Skin epidermis (tissue), 12 donors: ENCODE measurements at regions not wholly inside any gene's neighbourhood (a gene's known extent, or its start where the extent isn't known, plus 50 kb on each side); places are given as distances from the start of the nearest gene placed in this dataset.

Experiments used
- H3K27ac ChIP-seq, 21 experiments: fragments of 200-600 bp; sonication (generic) in 11 of 21; one replicate each; pipeline ENCODE4 v1.5.0; 2020; ENCODE audit warnings: mild to moderate bottlenecking in 3 of 21, inconsistent platforms in 2 of 21, moderate library complexity in 2 of 21
- H3K4me3 ChIP-seq, 7 experiments: fragments of 200-600 bp; sonication (generic) in 2 of 7; one replicate each; pipeline ENCODE4 v1.5.0; 2020; ENCODE audit warnings: inconsistent platforms in 2 of 7, mild to moderate bottlenecking in 2 of 7, moderate library complexity in 1 of 7

DNA sequence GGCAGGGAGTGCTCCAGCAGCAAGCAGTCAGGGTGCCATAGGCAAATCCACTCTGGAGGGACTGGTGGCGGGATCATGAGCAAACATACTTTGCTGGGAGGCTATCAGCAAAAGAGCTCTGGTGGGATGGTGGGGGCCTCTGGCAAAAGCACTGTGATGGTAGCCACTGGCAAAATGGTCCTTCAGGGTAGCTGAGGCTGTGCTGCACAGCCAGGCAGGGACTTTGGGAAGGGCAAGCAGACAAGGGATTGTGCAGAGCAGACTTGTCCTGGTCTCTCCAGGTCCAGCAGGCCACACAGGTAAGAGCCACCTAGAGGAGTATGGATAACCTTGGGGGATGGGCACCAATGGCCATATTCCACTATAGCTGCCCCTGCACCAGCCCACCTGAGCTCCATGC, 129.4 kb upstream of the OTOS start:
- Histone ChIP-seq H3K4me3 (no peak overlapping the region), H3K27ac (no peak overlapping the region)

DNA sequence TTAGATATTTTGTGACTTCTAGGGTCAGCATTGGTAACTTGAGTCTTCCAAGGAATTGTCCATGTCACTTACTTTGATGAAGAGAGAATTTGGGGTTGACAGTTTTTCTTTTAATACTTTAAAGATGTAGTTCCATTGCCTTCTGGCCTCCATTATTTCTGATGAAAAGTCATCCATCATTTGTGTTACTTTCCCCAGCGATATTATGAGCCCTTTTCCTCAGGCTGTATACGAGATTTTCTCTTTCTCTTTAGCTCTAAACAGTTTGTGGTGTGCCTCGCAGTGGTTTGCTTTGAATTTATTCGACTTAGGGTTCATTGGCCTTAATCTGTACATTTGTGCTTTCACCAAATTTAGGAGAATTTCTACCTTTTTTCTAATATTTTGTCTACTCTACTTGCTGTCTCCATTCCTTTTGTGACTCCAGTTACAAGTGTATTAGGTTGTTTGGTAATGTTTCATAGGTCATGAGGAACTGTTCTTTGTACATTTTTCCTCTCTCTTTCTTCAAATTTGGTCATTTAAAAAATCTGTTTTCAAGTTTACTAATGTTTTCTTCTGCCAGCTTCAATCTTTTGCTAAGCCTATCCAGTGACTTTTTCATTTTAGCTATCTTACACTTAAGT, 131.4 kb upstream of the OTOS start:
- no peak overlapping the region for H3K4me3 ChIP-seq
- no peak overlapping the region for H3K27ac ChIP-seq

DNA sequence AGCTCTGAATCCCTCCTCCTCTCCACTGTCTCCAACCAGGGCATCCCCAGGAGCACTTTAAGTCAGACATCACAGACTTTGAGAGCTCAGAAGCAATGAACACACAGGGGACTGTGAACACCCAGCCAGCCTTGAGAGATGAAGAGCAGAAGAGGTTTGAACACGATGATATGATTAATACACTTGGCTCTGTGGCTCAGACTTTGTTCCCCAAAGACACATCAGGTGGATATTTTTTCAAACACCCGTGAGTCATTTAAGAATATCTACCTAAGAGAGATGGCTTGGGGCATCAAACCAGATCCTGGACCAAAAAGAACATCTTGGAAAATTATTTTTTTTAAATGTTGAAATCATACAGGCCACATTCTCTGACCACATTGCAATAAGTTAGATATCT, 134.9 kb upstream of the OTOS start:
- Histone ChIP-seq H3K27ac (no peak overlapping the region), H3K4me3 (no peak overlapping the region)

DNA sequence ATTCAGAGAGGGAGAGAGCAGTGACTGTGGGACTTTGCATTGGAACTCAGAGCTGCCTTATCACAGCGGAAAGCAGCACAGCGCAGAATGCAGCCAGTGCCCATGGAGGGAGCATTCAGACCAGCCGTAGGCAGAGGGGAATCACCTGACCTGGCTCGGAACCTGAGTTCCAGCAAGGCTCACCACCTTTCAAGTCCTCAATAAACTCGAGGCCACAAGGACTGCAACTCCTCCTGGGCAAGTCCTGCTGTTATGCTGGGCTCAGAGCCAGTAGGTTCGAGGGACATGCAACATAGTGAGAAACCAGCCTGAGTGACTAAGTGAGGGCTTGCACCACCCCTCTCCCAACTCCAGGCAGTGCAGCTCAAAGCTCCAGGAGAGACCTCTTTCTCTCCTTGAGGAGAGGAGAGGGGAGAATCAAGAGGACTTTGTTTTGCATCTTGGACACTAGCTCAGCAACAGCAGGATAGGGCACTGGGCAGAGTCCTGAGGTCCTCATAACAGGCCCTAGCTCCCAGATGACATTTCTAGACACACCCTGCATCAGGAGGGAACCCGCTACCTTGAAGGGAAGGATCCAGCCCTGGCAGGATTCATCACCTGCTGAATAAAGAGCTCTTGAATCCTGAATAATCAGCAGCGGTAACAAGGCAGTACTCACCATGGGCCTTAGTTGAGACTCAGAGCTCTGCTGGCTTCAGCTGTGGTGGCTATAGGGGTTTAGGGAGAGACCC, 136.8 kb upstream of the OTOS start:
- no peak overlapping the region for H3K27ac ChIP-seq

DNA sequence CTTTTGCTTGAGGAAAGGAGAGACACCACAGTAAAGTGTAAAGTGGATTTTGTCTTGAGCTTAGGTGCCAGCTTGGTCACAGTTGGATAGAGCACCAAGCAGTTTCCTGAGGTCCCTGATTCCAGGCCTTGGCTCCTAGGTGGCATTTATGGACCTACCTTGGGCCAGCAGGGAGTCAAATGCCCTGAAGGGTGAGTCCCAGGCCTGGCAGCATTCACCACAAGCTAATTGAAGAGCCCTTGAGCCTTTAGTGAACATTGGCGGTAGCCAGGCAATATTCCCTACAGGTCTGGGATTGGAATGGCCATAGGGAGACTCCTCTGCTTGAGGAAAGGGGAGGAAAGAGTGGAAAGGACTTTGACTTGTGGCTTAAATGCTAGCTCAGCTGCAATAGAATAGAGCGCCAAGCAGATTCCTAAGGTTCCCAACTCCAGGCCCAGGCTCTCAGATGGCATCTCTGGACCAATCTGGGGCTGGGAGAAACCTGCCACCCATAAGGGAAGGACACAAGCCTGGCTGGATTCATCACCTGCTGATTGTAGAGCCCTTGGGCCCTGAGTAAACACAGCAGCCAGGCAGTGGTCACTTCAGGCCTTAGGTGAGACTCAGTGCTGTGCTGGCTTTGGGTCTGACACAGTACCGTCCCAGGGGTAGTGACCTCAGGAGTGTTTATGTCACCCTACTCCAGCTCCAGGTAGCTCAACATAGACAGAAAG, 137.5 kb upstream of the OTOS start:
- H3K4me3 ChIP-seq = no peak overlapping the region
- no peak overlapping the region for H3K27ac ChIP-seq

More for the DNA sequence above, 136.8 kb upstream of the OTOS start:
- no peak overlapping the region for H3K4me3 ChIP-seq

DNA sequence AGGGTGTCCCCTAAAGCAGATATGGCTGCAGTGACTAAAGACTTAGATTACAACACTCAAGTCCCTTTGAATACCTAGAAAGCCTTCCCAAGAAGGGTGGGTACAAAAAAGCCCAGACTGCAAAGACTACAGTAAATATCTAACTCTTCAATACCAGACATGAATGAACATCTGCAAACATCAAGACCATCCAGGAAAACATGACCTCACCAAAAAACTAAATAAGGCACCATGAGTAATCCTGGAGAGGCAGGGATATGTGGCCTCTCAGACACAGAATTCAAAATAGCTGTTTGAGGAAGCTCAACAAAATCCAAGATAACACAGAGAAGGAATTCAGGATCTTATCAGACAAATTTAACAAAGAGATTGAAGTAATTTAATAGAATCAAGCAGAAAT, 138.2 kb upstream of the OTOS start:
- H3K4me3 ChIP-seq = no peak overlapping the region
- H3K27ac ChIP-seq = no peak overlapping the region

DNA sequence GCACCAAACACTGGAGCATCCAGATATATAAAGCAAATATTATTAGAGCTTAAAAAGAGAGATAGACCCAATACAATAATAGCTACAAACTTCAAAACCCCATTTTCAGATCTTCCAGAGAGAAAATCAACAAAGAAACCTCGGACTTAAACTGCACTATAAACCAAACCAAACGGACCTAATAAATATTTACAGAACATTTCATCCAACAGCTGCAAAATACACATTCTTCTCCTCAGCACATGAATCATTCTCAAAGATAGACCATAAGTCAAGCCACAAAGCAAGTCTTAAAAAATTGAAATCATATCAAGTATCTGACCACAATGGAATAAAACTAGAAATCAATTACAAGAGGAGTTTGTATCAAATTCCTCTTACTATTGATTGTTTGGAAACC, 140.2 kb upstream of the OTOS start:
- no peak overlapping the region for H3K4me3 ChIP-seq
- H3K27ac ChIP-seq = no peak overlapping the region

DNA sequence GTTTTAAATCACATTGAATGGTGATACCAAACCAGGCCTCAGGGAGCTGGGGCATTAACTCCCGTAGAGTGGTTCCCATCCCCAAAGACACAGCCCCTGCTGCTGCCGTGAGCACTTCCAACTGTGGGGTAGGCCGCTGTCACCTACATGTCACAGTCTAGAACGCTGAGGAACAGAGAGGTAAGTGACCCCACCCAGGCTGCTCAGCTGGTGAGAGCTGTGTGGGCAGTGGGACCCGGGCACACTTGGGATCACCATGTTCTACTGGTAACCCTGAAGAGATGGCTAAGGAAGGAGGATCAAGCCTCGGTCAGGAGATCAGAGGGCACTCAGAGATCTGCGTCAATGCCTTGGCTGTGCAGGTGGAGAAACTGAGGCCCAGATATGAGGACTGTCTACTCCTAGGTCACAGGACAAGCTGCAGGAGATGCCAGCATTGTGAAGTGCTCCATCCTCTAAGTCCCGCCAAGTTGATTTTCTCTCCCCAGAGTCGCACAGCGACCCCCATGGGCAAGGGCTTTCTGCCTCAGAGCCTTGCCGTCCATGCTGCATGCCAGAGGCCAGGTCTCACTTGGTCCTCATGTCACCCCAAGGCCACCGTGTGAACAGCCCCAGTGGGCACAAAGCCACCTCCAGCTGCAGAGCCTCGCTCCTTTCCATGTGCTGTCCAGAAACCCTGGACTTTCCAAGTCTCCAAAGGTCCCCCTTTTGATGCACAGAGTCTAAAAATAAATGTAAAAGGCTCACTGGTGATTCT, 144.2 kb upstream of the OTOS start:
- H3K27ac ChIP-seq = no peak overlapping the region
- no peak overlapping the region for H3K4me3 ChIP-seq

DNA sequence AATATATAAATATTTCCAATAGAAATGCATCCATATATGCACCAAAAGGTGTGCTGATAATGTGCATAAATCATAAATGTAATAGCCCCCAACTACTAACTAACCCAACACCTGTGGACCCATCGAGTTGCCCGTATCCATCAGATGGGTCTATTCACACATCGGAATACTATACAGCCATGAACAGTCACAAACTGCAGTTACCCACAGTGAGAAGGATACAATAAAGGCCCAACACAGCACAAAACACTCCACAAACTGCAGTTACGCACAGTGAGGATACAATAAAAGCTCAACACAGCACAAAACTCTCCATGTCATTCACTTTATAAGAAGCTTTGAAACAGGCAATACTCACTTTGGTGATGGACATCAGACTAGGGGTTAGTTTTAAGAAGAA, 145.3 kb upstream of the OTOS start:
- no peak overlapping the region for H3K4me3 ChIP-seq
- H3K27ac ChIP-seq = no peak overlapping the region

DNA sequence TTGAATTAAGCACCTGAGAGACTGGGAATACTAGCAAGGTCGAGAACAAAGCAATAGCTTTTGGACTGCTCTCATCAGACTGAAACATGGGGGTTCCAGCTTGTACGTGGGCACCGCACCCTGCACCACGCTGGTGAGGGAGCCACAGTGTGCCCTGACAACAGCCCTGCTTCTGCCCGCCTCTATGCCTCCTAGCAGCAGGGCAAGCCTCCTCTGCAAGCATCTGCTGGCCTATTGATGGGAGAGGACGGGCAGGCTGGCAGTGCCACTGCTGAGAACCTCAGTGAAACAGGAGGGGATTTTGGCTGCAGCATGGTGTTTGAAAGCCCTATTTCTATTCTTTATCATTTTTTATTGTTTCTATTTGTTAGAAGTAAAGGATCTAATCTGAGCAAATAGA, 146.1 kb upstream of the OTOS start:
- no peak overlapping the region for H3K27ac ChIP-seq
- no peak overlapping the region for H3K4me3 ChIP-seq

DNA sequence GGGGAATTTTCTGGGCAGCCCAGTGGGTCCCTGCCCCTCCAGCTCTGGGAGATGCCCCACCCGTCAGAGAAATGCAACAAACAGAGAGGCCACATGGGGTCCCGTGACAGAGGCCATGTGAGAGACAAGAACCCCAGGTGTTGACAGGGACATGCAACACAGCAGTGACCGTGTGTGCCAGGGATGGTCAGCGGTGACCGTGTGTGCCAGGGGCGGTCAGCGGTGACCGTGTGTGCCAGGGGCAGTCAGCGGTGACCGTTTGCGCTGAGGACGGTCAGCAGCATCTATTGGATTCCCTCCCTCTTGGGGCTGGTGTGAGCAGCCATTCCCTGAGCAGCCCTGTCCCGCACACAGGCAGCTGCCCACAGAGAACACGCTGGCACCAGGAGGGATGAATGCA, 146.6 kb upstream of the OTOS start:
- Histone ChIP-seq H3K4me3 (no peak overlapping the region), H3K27ac (no peak overlapping the region)

DNA sequence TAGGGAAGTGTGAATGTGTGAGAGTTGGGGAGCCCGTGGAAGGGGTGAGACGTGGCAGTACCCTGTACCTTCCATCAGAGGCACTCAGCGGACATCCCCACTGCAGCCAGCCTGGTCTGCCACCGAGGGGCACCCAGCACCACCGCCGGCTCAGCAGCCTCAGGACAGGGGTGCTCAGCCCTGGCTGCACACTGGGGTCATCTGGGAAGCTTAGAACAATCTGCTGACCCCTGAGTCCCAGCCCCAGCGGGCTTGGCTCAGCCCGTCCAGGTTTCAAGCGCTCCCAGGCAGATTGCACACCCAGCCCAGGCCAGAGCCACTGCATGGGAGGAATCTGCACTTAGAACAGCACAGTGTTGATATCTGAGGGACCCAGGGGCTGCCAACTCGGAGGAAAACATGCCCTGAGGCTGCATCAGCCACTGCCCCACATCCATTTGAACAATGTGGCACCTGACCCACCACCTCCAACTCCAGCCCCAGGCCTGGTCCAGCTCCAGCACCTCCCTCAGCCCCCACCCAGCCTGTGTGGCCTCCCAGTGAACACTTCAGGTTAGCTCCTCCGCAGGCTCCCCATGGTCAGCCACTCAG, 147.1 kb upstream of the OTOS start:
- Histone ChIP-seq H3K27ac (no peak overlapping the region), H3K4me3 (no peak overlapping the region)

DNA sequence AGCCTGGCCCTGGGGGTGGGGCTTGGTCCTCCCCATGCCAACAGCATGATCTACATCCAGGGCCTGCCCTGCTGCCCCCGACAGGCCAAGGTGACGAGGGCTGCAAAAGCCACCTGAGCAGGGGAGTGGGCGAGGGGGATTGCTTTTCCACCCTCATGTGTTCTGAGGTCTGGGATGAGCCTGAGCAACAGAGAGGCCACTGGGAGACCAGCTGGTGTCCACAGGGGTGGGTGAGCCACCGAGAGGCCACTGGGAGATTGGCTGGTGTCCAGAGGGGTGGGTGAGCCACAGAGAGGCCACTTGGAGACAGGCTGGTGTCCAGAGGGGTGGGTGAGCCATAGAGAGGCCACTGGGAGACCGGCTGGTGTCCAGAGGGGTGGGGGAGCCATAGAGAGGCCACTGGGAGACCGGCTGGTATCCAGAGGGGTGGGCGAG, 147.4 kb upstream of the GPC1 start:
- Histone ChIP-seq H3K27ac (no peak overlapping the region), H3K4me3 (no peak overlapping the region)

DNA sequence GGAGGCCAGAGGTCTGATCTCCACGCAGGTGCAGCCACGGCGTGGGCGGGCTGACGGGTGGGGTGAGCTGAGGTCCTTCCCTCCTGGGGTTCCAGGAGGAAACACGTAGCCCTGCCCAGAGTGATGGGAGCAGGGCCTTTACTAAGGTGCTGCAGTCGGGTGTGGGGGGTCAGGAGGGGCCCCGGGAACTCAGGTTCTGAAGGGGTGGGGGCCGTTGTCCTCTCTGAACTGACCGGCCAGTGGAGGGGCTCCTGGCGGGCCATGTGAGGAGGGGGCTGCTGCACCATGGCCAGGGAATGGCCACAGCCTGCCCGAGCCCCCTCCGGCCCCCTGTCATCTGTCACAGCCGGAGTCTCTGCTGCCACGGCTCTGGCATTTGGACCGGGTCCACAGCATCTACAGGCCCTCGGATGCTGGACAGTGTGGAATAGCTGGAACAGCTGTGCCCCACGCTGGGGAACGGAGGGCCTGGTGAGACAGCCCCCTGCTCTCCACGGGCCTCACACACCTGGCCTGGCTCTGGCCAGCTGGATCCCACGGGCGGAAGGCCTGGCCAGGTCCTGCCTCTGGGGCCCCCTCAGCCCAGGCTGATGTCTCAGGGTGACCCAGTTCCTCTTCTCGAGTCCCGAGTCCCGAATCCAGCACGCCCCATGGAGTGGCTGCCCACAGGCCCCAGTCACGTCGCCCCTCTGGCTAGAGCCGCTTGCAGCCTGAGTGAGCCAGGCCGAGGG, 145.6 kb upstream of the GPC1 start:
- no peak overlapping the region for H3K27ac ChIP-seq
- no peak overlapping the region for H3K4me3 ChIP-seq

DNA sequence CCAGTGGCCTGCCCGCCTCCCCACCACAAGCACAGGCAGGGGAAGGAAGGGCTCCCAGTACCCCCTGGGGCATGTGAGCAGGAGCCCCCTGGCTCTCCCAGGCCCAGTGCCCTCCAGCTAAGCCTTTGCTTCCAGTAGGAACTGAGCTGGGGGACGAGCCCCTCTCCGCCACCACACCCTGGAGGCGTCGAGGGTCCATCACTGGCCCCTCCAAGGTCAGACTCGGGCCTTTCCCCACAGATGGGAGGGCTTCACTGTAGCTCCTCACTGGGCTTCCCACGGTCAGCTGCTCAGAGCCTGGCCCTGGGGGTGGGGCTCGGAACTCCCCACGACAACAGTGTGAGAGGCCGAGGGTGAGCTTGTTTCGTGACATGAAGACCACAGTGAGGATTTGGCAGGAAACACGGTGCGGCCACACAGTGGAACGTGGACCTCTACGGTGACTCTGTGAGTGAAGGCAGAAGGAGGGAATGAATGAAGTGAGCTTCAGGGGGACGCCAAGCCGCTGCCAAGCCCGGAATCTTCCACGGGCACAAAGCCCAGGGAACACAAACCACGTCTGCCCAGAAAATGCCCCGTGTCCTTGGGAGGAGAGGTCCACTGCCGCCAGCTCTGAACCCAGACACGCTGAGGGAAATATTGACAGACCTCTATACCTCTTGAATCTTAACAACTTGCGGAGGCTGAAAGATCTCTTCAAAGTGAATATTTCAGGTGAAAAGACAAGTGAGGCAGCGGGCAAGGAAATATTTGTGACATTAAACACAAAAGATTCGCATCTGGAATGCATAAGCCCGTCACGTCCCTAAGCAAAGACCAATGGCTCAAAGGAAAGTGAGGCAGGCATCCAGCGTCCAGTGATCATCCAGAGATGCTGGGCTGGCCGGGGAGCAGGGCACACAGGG, 144.8 kb upstream of the GPC1 start:
- Histone ChIP-seq H3K4me3 (no peak overlapping the region), H3K27ac (no peak overlapping the region)

DNA sequence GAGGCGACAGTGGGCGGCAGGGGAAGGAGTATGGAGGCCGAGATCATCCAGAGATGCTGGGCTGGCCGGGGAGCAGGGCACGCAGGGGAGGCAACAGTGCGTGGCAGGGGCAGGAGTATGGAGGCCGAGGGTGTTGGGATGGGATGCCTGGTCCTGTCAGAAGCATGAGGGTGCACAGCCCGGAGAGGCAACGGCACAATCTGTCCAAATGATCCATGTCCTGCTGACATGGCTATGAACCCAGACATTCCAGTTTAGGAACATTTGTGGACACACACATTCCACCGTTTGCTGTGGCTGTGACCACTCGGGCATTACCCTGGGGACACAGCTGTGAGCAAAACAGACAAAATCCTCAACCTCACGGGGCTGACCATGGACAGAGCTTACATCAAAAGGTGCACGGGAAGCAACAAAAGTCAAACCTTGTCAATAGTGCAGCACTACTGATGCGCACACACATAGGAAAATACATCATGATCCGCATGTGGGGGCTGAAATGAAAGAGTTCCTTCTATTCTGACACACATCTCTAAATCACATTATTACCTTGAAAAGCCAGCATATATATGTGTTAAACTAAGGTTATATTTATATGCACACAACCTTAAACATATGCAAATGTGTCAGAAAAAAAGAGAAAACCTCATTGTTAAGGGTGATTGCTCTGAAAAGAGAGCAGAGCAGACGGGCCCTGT, 144.0 kb upstream of the GPC1 start:
- Histone ChIP-seq H3K27ac (no peak overlapping the region), H3K4me3 (no peak overlapping the region)

DNA sequence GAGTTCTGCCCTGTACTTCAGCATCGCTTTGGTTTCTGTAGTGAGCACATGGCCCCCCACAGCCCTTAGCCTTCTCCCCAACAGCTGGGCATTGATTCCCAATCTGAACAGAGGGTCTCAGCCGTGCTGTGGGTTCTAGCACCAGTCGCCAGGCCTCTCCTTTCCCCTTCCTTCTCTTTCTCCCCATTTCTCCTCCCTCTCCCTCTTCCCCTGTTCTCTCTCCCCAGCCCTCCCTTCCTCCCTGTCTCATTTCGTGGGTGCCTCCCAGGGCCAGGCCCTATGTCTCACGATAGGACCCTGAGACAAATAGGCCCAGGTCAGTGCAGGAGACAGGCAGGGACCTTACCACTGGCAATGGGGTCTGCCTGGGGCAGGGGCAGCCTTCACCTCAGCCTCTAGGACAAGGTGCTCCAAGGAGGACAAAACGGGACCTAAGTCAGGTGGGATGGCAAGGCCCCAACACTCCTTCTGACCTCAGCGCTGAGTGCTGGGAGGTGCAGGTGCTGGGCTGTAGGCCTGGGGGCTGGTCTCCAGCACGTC, 143.4 kb upstream of the GPC1 start:
- no peak overlapping the region for H3K4me3 ChIP-seq
- no peak overlapping the region for H3K27ac ChIP-seq
